ENCODE measurements at regions not wholly inside any gene's neighbourhood (a gene's known extent, or its start where the extent isn't known, plus 50 kb on each side); places are given as distances from the start of the nearest gene placed in this dataset.
"Not testable (repeated sequence)": the region's sequence is repeated elsewhere in the genome, so short reads cannot be mapped to it uniquely, and the experiment has no call there.

DNA sequence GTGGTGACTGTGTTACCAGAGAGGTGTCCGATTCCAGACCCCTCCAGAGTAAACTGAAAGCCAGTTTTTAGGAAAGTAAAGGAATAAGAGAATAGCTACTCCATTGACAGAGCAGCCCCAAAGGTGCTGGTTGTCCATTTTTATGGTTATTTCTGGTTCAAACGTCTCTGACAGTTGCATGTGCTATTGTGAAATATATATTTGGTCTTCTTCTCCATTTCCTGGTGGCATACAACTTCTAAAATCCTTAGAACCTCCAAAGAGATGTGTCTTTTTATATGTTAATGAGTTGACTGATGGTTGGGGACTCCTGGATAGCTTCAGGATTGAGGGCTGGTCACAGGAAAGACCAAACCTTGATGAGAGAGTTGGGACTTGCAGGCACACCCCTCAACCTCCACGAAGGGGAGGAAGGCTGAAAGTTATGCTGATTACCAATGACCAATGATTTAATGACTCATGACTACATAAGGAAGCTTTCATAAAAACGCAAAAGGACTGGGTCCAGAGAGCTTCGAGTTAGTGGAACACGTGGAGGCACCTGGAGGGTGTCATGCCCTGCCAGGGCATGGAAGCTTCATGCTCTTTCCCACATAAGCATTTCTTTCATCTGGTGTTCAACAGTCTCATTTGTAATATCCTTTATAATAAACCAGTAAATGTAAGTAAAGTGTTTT lies 100.7 kb downstream of the SLC16A1 start:
- DNase-seq, result no peak

DNA sequence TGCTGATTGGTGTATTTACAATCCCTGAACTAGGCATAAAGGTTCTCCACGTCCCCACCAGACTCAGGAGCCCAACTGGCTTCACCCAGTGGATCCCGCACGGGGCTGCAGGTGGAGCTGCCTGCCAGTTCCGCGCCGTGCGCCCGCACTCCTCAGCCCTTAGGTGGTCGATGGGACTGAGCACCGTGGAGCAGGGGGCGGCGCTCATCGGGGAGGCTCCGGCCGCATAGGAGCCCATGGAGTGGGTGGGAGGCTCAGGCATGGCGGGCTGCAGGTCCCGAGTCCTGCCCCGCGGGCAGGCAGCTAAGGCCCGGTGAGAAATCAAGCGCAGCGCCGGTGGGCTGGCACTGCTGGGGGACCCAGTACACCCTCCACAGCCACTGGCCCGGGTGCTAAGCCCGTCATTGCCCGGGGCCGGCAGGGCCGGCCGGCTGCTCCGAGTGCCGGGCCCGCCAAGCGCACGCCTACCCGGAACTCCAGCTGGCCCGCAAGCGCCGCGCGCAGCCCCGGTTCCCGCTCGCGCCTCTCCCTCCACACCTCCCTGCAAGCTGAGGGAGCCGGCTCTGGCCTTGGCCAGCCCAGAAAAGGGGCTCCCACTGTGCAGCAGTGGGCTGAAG lies 101.5 kb downstream of the SLC16A1 start:
- not testable (repeated sequence) for DNase-seq

DNA sequence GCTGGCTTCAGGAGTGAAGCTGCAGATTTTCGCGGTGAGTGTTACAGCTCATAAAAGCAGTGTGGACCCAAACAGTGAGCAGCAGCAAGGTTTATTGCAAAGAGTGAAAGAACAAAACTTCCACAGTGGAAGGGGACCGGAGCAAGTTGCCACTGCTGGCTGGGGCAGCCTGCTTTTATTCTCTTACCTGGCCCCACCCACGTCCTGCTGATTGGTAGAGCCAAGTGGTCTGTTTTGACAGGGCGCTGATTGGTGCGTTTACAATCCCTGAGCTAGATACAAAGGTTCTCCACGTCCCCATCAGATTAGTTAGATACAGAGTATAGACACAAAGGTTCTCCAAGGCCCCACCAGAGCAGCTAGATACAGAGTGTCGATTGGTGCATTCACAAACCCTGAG lies 102.1 kb downstream of the SLC16A1 start:
- not testable (repeated sequence) for DNase-seq

DNA sequence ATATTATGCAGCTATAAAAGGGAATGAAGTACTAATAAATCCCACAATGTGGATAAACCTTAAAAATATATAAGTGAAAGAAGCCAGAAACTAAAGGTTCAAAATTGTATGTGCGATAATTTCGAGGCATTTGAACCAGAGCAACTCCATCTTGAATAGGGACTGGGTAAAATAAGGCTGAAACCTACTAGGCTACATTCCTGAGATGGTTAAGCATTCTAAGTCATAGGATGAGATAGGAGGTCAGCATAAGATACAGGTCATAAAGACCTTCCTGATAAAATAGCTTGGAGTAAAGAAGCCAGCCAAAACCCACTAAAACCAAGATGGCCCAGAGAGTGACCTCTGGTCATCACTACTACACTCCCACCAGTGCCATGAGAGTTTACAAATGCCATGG lies 103.1 kb downstream of the SLC16A1 start:
- no peak for DNase-seq

DNA sequence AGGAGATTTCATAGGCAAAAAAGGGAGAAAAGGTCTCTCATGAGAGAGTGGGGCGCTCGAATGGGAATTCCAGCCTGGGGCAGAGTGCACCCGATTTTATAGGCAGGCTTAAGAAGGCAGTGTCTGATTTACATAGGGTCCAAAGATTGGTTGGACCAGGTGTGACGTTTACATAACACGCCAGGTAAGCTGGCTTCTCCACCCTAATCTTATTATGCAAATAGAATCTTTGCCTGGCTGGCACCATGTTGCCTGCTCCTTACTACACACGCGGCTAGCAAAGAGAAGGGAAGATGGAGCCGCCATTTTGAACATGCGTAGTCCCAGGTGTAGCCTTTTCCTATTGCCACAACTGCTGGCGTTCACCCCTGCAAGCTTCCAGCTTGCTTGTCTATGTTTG lies 103.7 kb downstream of the SLC16A1 start:
- no peak for DNase-seq

DNA sequence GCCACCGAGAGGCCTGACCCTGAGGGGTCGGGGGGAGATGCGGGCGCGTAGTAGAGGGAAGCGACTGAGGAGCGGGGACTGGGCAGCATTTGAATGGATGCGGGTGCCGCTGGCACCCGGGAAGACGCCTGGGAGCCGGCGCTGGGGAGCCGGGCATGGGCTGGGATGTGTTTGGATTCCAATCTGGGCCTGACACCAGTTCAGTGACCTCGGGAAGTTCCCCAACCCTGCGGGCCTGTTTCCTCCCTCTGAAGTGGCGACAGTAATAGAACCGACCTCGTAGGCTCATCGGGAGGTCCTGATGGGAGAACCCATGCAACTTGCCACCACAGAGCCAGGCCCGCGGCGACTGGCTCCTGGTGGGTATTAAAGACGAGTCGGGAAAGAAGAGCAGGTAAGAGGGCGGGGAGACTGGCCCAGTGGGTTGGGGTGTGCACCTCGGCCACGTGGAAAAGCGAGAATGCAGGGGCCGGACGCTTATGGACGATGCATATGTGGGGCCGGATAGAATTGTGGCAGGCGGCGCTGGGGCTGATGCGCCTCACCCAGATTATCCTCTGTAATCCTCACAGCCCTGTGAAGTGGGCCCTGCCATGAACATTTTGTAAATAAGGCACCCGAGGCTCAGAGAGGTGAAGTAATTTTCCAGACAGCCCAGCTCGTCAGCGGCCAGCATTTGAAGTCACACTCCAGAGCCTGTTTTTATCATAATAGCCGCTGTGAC lies 105.8 kb downstream of the SLC16A1 start:
- no peak for DNase-seq

DNA sequence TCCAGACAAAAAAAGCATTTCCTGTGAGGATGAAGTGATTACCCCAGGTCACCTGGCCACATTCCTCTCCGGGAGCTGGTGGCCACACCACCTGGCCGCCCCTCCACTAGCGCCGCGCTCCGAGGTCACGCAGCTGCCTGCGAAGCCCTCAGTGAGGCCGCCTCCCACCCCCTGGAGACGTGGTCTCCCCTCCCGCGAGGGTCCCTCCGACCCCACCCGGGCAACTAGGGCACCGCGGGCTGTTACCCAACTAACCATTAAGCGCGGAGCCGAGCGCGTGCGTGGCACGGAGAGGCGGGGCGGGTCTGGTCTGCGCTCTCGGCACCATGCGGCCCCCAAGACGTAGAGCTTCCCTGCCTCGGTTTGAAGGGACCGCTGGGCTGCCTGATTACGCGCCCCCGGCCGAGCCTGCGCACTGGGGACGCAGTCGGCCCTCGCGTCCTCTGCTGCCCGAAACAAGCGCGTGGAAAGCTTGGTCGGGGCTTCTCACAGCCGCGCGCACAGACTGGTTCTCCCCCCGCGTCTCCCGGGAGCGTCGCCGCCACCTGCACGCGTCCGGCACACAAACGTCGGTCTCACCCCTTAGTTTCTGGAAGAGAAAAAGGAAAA lies 106.5 kb downstream of the SLC16A1 start:
- no peak for DNase-seq

DNA sequence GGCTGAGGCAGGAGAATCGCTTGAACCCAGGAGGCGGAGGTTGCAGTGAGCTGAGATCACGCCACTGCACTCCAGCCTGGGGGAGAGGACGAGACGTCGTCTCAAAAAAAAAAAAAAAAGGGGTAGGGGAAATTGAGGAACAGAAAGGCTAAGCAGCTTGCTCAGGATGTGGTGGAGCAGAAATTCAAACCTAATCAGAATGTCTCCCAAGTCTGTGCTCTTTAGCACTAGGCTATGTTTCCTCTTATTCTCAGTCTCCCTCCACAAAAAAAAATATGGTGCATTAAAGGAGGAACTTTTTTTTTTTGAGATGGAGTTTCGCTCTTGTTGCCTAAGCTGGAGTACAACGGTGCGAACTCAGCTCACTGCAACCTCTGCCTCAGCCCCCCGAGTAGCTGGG lies 114.2 kb downstream of the SLC16A1 start:
- DNase-seq, result no peak

DNA sequence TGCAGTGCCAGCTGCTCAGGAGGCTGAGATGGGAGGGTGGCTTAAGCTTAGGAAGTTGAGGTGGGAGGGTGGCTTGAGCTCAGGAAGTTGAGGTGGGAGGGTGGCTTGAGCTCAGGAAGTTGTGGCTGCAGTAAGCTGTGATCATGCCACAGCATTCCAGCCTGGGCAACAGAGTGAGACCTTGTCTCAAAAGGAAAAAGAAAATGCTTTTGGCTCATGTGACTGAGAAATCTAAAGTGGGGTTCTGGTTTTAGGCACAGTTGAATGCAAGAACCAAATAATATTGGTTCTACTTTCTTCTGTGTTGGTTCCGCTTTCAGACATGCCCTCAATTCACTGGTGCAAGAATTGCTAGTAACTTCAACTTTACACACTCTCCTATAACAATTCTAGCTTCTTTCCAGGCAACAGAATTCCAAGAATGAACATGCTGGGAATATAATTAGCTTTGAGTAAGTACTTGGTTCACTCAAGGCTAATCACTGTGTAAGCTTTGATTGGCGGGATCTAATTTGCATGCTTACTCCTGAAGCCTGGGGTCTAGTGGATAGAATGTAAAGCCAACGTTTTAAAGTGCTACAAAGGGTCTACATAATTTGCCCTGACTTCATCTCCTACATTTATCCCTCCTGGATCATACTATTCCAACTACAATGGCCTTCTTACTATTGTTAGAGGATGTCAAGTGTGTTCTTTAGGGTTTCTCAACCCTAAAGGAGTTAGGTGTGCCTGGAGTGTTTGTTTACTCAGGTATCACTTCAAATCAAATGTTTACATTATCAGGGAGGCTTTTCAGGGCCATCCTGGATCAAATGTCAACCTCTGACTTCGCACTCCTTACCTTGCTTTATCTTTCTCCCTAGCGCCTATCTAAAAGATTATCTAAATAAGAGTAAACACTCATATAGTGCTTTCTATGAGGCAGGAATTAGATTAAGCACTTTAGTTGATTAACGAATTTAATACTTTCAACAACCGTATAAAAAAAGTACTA lies 115.1 kb downstream of the SLC16A1 start:
- DNase-seq, result no peak

DNA sequence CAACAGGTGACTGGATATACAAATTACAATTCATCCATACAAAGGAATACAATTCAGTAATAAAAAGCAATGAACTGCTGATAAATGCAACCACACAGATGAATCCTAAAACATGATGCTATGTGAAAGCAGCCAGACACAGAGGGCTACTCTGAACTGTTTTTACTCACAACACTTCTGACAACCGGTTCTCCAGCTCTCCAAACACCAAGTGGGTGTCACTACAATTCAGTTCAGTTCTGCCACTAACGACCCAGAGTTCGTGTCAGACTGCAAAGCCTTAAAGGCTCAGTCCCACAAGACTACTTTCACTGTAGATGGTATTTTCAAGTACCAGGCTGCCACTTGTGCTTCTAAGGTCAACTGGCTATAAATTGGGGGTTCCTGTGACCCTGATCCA lies 119.4 kb downstream of the SLC16A1 start:
- DNase-seq, result no peak

DNA sequence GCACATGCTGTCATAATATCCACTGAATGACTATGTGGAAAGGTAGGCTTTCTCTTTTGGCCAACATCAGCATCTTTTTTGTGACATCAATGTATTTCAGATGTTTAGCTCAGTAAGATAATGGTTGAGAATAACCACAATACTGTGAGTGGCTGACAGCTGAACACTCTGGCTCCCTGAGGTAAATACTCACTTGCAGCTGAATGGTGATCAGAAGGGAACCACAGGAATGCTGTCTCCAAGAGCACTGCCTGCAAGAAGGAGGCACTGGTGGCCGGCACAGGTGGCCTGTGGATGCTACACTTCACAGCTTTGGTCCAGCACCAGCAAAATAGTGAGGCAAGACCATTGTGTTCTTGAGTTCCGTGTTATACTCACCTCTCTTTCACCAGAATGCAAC lies 118.7 kb upstream of the PPM1J start:
- no peak for DNase-seq

DNA sequence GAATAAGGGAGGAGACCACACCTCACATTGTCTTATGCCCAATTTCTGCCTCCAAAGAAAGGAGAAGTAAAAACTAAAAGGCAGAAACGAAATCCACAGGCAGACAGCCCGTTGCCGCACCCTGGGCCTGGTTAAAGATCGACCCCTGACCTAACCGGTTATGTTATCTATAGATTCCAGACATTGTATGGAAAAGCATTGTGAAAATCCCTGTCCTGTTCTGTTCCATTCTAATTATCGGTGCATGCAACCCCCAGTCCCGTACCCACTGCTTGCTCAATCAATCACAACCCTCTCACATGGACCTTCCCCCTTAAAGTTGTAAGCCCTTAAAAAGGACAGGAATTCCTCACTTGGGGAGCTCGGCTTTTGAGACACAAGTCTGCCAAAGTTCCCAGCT lies 117.1 kb upstream of the PPM1J start:
- not testable (repeated sequence) for DNase-seq

DNA sequence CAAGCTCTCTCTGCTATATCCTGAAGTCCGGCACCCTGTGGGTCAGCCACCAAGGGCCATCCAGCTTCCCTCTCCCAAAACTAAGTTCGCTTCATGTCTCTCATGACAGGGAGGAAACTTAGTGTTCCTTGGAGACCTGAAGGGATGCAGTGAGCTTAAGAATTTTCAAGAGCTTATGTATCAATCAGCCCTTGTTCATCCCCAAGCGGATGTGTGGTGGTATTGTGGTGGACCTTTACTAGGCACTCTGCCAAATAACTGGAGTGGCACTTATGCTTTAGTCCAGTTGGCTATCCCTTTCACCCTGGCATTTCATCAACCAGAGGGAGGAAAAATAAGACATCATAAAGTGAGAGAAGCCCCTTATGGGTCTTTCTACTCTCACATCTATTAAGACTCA lies 114.6 kb upstream of the PPM1J start:
- not testable (repeated sequence) for DNase-seq

DNA sequence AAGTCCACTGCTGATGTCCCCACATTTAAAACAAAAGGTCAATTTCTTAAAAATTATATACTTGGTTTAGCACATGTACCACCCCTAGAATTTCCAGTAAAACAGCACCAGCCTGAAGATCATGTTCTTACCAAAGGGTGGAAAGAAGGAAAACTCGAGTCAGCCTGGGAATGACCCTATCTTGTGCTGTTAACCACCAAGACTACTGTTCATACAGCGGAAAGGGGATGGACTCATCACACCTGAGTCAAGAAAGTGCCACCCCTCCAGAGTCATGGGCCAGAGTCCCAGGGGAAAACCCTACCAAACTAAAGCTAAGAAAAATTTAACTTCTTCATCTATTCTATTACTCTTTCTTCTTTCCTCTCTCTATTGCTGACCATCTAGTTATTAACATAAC lies 113.6 kb upstream of the PPM1J start:
- DNase-seq, result no peak

DNA sequence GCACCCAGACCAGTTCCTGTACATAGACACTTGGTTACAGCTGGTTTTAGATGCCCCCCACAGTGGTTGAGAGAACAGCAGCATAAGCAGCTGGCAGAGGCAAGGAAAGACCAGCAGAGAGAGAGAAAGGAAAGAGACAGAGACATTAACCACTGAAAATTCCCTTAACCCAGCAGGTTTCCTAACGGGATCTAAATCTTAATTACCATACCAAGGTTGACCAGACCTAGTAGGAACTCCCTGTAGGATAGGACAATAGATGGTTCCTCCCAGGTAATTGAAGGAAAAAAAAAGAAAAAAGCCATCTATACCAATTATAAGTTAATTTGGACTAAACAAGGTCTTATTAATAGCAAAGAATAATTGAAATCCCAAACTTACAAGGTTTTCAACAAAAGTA lies 112.3 kb upstream of the PPM1J start:
- DNase-seq, result not testable (repeated sequence)

DNA sequence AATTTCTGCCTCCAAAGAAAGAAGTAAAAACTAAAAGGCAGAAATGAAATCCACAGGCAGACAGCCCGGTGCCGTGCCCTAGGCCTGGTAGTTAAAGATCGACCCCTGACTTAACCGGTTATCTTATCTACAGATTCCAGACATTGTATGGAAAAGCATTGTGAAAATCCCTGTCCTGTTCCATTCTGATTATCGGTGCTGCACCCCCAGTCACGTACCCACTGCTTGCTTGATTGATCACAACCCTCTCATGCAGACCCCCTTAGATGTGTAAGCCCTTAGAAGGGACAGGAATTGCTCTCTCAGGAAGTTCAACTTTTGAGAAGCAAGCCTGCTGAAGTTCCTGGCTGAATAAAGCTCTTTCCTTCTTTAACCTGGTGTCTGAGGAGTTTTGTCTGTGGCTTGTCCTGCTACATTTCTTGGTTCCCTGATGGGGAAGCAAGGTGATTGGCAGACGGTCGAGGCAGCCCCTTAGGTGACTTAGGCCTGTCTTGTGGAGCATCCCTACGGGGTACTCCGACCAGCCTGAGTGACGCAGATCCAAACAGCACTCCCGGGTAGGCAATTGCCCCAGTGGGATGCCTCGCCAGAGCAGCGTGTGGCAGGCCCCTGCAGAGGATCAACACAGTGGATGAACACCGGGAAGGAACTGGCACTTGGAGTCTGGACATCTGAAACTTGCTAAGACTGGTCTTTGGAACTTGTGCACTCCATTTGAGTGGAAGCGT lies 111.2 kb upstream of the PPM1J start:
- DNase-seq, result no peak

DNA sequence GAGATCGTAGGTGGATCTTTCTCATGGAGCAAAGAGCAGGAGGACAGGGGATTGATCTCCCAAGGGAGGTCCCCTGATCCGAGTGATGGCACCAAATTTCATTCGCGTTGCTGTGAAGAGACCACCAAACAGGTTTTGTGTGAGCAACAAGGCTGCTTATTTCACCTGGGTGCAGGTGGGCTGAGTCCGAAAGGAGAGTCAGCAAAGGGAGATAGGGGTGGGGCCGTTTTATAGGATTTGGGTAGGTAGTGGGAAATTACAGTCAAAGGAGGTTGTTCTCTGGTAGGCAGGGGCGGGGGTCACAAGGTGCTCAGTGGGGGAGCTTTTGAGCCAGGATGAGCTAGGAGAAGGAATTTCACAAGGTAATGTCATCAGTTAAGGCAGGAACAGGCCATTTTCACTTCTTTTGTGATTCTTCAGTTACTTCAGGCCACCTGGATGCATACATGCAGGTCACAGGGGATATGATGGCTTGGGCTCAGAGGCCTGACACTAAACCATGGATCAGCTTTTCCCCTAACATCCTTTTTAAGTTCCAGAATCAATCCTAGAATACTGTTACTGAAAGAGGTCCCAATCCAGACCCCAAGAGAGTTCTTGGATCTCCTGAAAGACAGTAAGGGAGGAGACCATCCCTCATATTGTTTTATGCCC lies 110.6 kb upstream of the PPM1J start:
- not testable (repeated sequence) for DNase-seq

DNA sequence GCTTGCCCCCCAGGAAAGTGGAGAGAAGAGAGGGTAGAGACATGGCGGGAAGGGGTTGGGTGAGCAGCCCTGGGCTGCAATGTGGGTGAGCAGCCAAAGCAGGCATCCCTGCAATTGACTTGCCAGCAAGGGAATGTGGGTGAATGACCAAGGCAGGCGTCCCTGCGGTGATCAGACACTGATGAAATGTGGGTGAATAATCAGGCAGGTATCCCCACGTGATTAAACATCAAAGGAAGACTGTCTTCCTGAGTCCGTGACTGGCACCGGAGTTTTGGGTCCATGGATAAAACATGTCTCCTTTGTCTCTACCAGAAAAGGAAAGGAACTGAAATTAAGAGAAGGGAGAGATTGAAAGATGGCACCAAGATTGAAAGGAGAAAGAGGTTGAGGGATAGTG lies 109.9 kb upstream of the PPM1J start:
- not testable (repeated sequence) for DNase-seq

DNA sequence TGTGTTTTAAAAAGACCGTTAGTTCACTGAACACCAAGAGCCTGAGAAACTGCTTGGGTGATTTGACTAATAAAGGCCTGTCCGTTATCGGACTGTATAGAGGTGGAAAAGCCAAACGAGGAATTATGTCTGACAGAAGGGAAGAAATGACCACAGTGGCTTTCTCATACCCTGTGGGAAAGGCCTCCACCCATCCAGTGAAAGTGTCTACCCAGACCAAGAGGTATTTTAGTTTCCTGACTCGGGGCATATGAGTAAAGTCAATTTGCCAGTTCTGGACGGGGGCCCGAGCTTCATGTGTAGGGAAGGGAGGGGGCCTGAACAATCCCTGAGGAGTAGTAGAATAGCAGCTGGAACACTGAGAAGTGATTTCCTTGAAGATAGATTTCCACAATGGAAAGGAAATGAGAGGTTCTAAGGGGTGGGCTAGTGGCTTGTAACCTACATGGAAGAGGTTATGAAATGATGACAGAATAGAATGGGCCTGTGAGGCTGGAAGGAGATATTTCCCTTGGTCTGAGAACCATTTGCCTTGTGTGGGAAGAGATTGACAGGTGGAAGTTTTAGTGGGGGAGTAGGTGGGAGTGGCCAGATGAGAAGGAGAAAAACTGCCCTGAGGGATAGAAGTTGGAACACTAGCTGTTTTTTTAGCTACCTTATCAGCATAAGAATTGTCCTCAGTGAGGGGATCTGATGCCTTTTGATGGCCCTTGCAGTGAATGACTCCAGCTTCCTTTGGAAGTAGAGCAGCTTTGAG lies 106.4 kb upstream of the PPM1J start:
- DNase-seq, result not testable (repeated sequence)

DNA sequence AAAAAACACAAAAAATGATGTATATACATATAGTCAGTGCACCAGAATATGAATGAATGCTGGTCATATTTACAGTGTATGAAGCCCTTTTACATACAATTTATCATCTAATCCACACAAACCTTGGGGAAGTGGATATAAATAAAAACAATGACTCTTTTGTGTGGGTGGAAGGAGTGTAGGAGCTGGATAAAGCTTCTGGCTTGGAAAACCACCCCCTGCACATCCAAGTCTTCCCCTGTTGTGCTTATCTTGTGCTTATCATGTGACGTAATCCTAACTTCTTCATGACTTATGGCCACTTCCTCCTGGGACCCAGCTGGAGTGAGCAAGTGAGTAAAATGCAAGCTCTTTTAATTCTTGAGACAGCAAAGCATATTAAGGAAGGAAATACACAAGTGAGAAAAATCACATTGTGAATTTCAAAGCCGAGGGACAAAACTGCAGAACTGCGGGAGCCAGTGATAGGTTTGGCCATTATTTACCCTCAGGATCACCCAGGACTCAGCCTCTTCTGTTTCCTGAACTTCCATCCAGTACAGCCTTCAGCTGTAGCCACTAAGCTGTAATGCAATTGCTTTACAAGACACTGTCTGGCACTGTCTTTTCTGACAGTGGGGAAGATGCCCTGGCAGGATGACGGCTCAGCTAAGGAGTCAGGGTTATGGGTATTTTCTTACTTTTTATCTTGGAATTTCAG lies 104.0 kb upstream of the PPM1J start:
- no peak for DNase-seq

Measured in effector CD8-positive, alpha-beta T cell (primary cell).